CD4-positive, alpha-beta T cell treated with Interleukin-21 for 1 hour (primary cell): ENCODE measurements at regions not wholly inside any gene's neighbourhood (a gene's known extent, or its start where the extent isn't known, plus 50 kb on each side); places are given as distances from the start of the nearest gene placed in this dataset.
"Not testable (repeated sequence)": the region's sequence is repeated elsewhere in the genome, so short reads cannot be mapped to it uniquely, and the experiment has no call there.

Experiments
- DNase-seq: peaks from one replicate; pipeline ENCODE4 v3.0.0-alpha.2; 2020

GRCh38 chr2:210730672-210731071 lies 174.3 kb downstream of the CPS1 start:
- DNase-seq, result no peak

- DNase-seq, result not testable (repeated sequence)
Measured at GRCh38 chr2:210746826-210747225, 190.4 kb downstream of the CPS1 start.

GRCh38 chr2:210752532-210752931 lies 196.1 kb downstream of the CPS1 start:
- no peak for DNase-seq

GRCh38 chr2:210753386-210753785 lies 197.0 kb downstream of the CPS1 start:
- DNase-seq, result no peak

- no peak for DNase-seq
Measured at GRCh38 chr2:210756855-210757254, 200.5 kb downstream of the CPS1 start.

GRCh38 chr2:210762604-210763588 lies 206.5 kb downstream of the CPS1 start:
- no peak for DNase-seq

- DNase-seq, result no peak
Measured at GRCh38 chr2:210768329-210768910, 212.0 kb downstream of the CPS1 start.

- no peak for DNase-seq
Measured at GRCh38 chr2:210776756-210777155, 220.4 kb downstream of the CPS1 start.

GRCh38 chr2:210782222-210782621 lies 225.8 kb downstream of the CPS1 start:
- DNase-seq, result no peak

GRCh38 chr2:210787831-210788230 lies 231.4 kb downstream of the CPS1 start:
- not testable (repeated sequence) for DNase-seq

- no peak for DNase-seq
Measured at GRCh38 chr2:210792000-210792399, 235.6 kb downstream of the CPS1 start.

GRCh38 chr2:210795506-210795905 lies 239.1 kb downstream of the CPS1 start:
- no peak for DNase-seq

- DNase-seq, result no peak
Measured at GRCh38 chr2:210798180-210798579, 241.8 kb downstream of the CPS1 start.

- DNase-seq, result no peak
Measured at GRCh38 chr2:210814251-210815025, 258.0 kb downstream of the CPS1 start.

GRCh38 chr2:210816769-210817168 lies 260.4 kb downstream of the CPS1 start:
- DNase-seq, result no peak

GRCh38 chr2:210818473-210818872 lies 262.1 kb downstream of the CPS1 start:
- DNase-seq, result no peak

GRCh38 chr2:210833403-210833802 lies 277.0 kb downstream of the CPS1 start:
- DNase-seq, result no peak

- no peak for DNase-seq
Measured at GRCh38 chr2:210839034-210839433, 282.6 kb downstream of the CPS1 start.

GRCh38 chr2:210839450-210839849 lies 283.1 kb downstream of the CPS1 start:
- no peak for DNase-seq

GRCh38 chr2:210842896-210843295 lies 286.5 kb downstream of the CPS1 start:
- DNase-seq, result no peak

GRCh38 chr2:210844016-210844415 lies 287.6 kb downstream of the CPS1 start:
- DNase-seq, result no peak

- no peak for DNase-seq
Measured at GRCh38 chr2:210859314-210859713, 302.9 kb downstream of the CPS1 start.

GRCh38 chr2:210860276-210860675 lies 303.9 kb downstream of the CPS1 start:
- DNase-seq, result no peak
